Activated naive CD8-positive, alpha-beta T cell treated with anti-CD3 and anti-CD28 coated beads, Interleukin-2, amount 10 ng/mL, durations not matched to agents 7 days and 5 days (primary cell): ENCODE measurements at regions not wholly inside any gene's neighbourhood (a gene's known extent, or its start where the extent isn't known, plus 50 kb on each side); places are given as distances from the start of the nearest gene placed in this dataset.

Experiments
- ATAC-seq: fragments of 150-1000 bp; cut with Tn5 transposase; one replicate; pipeline ENCODE4 v1.10.0; 2021; ENCODE audit warnings: low read depth, moderate library complexity
- POLR2A ChIA-PET: fragments of 350-600 bp; sonication (Branson Sonifier 250); formaldehyde crosslinking; loops from one replicate; lab custom pipeline; 2021; ENCODE audit warnings: antibody characterized with exemption; lab: Charles Lee
- DNase-seq: peaks from one replicate; pipeline ENCODE4 v3.0.0; 2021
- H3K27ac Mint-ChIP-seq: one replicate; pipeline ENCODE4 v1.8.0; 2022; ENCODE audit warnings: mild to moderate bottlenecking, mixed read lengths
- H3K27me3 Mint-ChIP-seq: one replicate; pipeline ENCODE4 v1.8.0; 2022; ENCODE audit warnings: mild to moderate bottlenecking, moderate library complexity, mixed read lengths
- H3K36me3 Mint-ChIP-seq: one replicate; pipeline ENCODE4 v1.8.0; 2021; ENCODE audit warnings: mild to moderate bottlenecking, mixed read lengths
- H3K4me1 Mint-ChIP-seq: one replicate; pipeline ENCODE4 v1.8.0; 2021; ENCODE audit warnings: mixed read lengths
- H3K4me3 Mint-ChIP-seq: one replicate; pipeline ENCODE4 v1.8.0; 2022; ENCODE audit warnings: mild to moderate bottlenecking, moderate library complexity, mixed read lengths
- H3K9me3 Mint-ChIP-seq: one replicate; pipeline ENCODE4 v1.8.0; 2021; ENCODE audit warnings: mixed read lengths

GRCh38 chr2:8514274-8514662 is 167.6 kb upstream of the ID2 start:
- Mint-ChIP-seq H3K4me1 (peaks cover 61% of the 10 kb centered on the region), H3K36me3 (peaks cover 25% of the 10 kb centered on the region), H3K4me3 (peak overlapping the region; percentile 69), H3K27ac (peak overlapping the region; percentile 87), H3K27me3 (no peaks in the 10 kb centered on the region), H3K9me3 (peaks cover 11% of the 10 kb centered on the region)
- DNase-seq (no peak), ATAC-seq (no peak)
- POLR2A ChIA-PET = interaction anchor here (0.6 to 3.0 kb wide), 4 partner anchors 26 to 1404 kb away, joined by 3 to 27 read pairs (median 12); partner anchors contain the start of gene ID2

- no peaks in the 10 kb centered on the region for H3K27me3 Mint-ChIP-seq
- DNase-seq (peak; percentile 64), ATAC-seq (peak; percentile 92)
- H3K4me1 Mint-ChIP-seq = peaks cover 69% of the 10 kb centered on the region
- peaks cover 19% of the 10 kb centered on the region for H3K36me3 Mint-ChIP-seq
- peaks cover 7% of the 10 kb centered on the region for H3K9me3 Mint-ChIP-seq
- H3K27ac Mint-ChIP-seq = peak overlapping the region; percentile 87
- H3K4me3 Mint-ChIP-seq = peak overlapping the region; percentile 69
- POLR2A ChIA-PET = interaction anchor here (1.0 to 3.0 kb wide), 6 partner anchors 25 to 167 kb away, joined by 4 to 27 read pairs (median 12); partner anchors contain the start of gene ID2
Measured at GRCh38 chr2:8514796-8515758, 166.8 kb upstream of the ID2 start.

- POLR2A ChIA-PET = interaction anchor here (1.0 to 3.0 kb wide), 7 partner anchors 25 to 166 kb away, joined by 4 to 27 read pairs (median 7); partner anchors contain the start of gene ID2
- peaks cover 16% of the 10 kb centered on the region for H3K36me3 Mint-ChIP-seq
- H3K9me3 Mint-ChIP-seq = peaks cover 3% of the 10 kb centered on the region
- no peaks in the 10 kb centered on the region for H3K27me3 Mint-ChIP-seq
- no peak for DNase-seq
- peak overlapping the region; percentile 55 for H3K4me3 Mint-ChIP-seq
- peak overlapping the region; percentile 87 for H3K27ac Mint-ChIP-seq
- H3K4me1 Mint-ChIP-seq = peaks cover 75% of the 10 kb centered on the region
- peak; percentile 20 for ATAC-seq
Measured at GRCh38 chr2:8515864-8516533, 165.9 kb upstream of the ID2 start.

- no peak for DNase-seq
- H3K27ac Mint-ChIP-seq = no peak overlapping the region
- H3K27me3 Mint-ChIP-seq = no peaks in the 10 kb centered on the region
- H3K36me3 Mint-ChIP-seq = peaks cover 16% of the 10 kb centered on the region
- peaks cover 3% of the 10 kb centered on the region for H3K9me3 Mint-ChIP-seq
- peaks cover 79% of the 10 kb centered on the region for H3K4me1 Mint-ChIP-seq
- H3K4me3 Mint-ChIP-seq = no peak overlapping the region
- POLR2A ChIA-PET = interaction anchor here (2.0 kb wide), 1 partner anchor 164 kb away, joined by 6 read pairs; the partner anchor contains the start of gene ID2
- no peak for ATAC-seq
Measured at GRCh38 chr2:8517850-8518498, 163.9 kb upstream of the ID2 start.

GRCh38 chr2:8518979-8519668 is 162.7 kb upstream of the ID2 start:
- Mint-ChIP-seq H3K4me1 (peaks cover 78% of the 10 kb centered on the region), H3K4me3 (no peak overlapping the region), H3K27ac (peak overlapping the region; percentile 49), H3K36me3 (peaks cover 12% of the 10 kb centered on the region), H3K9me3 (no peaks in the 10 kb centered on the region), H3K27me3 (no peaks in the 10 kb centered on the region)
- DNase-seq (no peak), ATAC-seq (no peak)
- POLR2A ChIA-PET = interaction anchor here (2.0 kb wide), 1 partner anchor 163 kb away, joined by 6 read pairs; the partner anchor contains the start of gene ID2

- H3K9me3 Mint-ChIP-seq = no peaks in the 10 kb centered on the region
- H3K4me1 Mint-ChIP-seq = peaks cover 71% of the 10 kb centered on the region
- no peak for DNase-seq
- no peaks in the 10 kb centered on the region for H3K27me3 Mint-ChIP-seq
- ATAC-seq = peak; percentile 32
- H3K27ac Mint-ChIP-seq = peak overlapping the region; percentile 19
- peaks cover 7% of the 10 kb centered on the region for H3K36me3 Mint-ChIP-seq
- POLR2A ChIA-PET = interaction anchor here (1.0 to 4.1 kb wide), 5 partner anchors 8 to 161 kb away, joined by 3 to 26 read pairs (median 4); partner anchors contain the start of gene ID2
- no peak overlapping the region for H3K4me3 Mint-ChIP-seq
Measured at GRCh38 chr2:8520791-8521344, 161.0 kb upstream of the ID2 start.

- H3K4me3 Mint-ChIP-seq = peak overlapping the region; percentile 65
- H3K4me1 Mint-ChIP-seq = peaks cover 69% of the 10 kb centered on the region
- no peaks in the 10 kb centered on the region for H3K9me3 Mint-ChIP-seq
- no peak for DNase-seq
- H3K27ac Mint-ChIP-seq = peak overlapping the region; percentile 92
- H3K27me3 Mint-ChIP-seq = no peaks in the 10 kb centered on the region
- ATAC-seq = peak; percentile 74
- H3K36me3 Mint-ChIP-seq = peaks cover 7% of the 10 kb centered on the region
- POLR2A ChIA-PET = interaction anchor here (0.7 to 4.1 kb wide), 13 partner anchors 10 to 162 kb away, joined by 3 to 26 read pairs (median 4); partner anchors contain the start of gene ID2
Measured at GRCh38 chr2:8522687-8523086, 159.2 kb upstream of the ID2 start.

GRCh38 chr2:8524388-8524787 is 157.5 kb upstream of the ID2 start:
- no peak overlapping the region for H3K4me3 Mint-ChIP-seq
- peaks cover 7% of the 10 kb centered on the region for H3K36me3 Mint-ChIP-seq
- POLR2A ChIA-PET = interaction anchor here (1.2 to 2.3 kb wide), 2 partner anchors 9 to 157 kb away, joined by 4 to 10 read pairs; partner anchors contain the start of gene ID2
- H3K27me3 Mint-ChIP-seq = no peaks in the 10 kb centered on the region
- peaks cover 63% of the 10 kb centered on the region for H3K4me1 Mint-ChIP-seq
- no peak for ATAC-seq
- H3K27ac Mint-ChIP-seq = peak overlapping the region; percentile 71
- no peak for DNase-seq
- no peaks in the 10 kb centered on the region for H3K9me3 Mint-ChIP-seq

- Mint-ChIP-seq H3K4me1 (peaks cover 61% of the 10 kb centered on the region), H3K9me3 (peaks cover 4% of the 10 kb centered on the region), H3K4me3 (no peak overlapping the region), H3K27me3 (no peaks in the 10 kb centered on the region), H3K27ac (no peak overlapping the region), H3K36me3 (peaks cover 9% of the 10 kb centered on the region)
- POLR2A ChIA-PET = interaction anchor here (1.2 kb wide), 1 partner anchor 157 kb away, joined by 4 read pairs; the partner anchor contains the start of gene ID2
- ATAC-seq (no peak), DNase-seq (no peak)
Measured at GRCh38 chr2:8524823-8525222, 157.0 kb upstream of the ID2 start.

GRCh38 chr2:8525236-8525581 is 156.6 kb upstream of the ID2 start:
- H3K27me3 Mint-ChIP-seq = no peaks in the 10 kb centered on the region
- H3K36me3 Mint-ChIP-seq = peaks cover 12% of the 10 kb centered on the region
- ATAC-seq (no peak), DNase-seq (no peak)
- POLR2A ChIA-PET = interaction anchor here (1.2 kb wide), 1 partner anchor 157 kb away, joined by 4 read pairs; the partner anchor contains the start of gene ID2
- H3K9me3 Mint-ChIP-seq = peaks cover 6% of the 10 kb centered on the region
- no peak overlapping the region for H3K27ac Mint-ChIP-seq
- no peak overlapping the region for H3K4me3 Mint-ChIP-seq
- H3K4me1 Mint-ChIP-seq = peaks cover 57% of the 10 kb centered on the region

GRCh38 chr2:8525582-8526402 is 156.1 kb upstream of the ID2 start:
- POLR2A ChIA-PET = interaction anchor here (0.8 to 1.2 kb wide), 3 partner anchors 30 to 159 kb away, joined by 3 to 4 read pairs (median 3); partner anchors contain the start of gene ID2
- ATAC-seq (no peak), DNase-seq (no peak)
- Mint-ChIP-seq H3K27me3 (no peaks in the 10 kb centered on the region), H3K9me3 (peaks cover 7% of the 10 kb centered on the region), H3K4me1 (peaks cover 51% of the 10 kb centered on the region), H3K27ac (peak overlapping the region; percentile 30), H3K36me3 (peaks cover 12% of the 10 kb centered on the region), H3K4me3 (no peak overlapping the region)
